Endothelial cell of hepatic sinusoid (primary cell): ENCODE measurements at regions not wholly inside any gene's neighbourhood (a gene's known extent, or its start where the extent isn't known, plus 50 kb on each side); places are given as distances from the start of the nearest gene placed in this dataset.
"Not testable (repeated sequence)": the region's sequence is repeated elsewhere in the genome, so short reads cannot be mapped to it uniquely, and the experiment has no call there.

Experiments used
- in situ Hi-C: cut with HindIII; loops from 2 replicates; pipeline ENCODE4 v1.10.0; 2017; ENCODE audit warnings: low sequenced_read_pairs

- in situ Hi-C loops = no loop called here
Measured at GRCh38 chr15:77944002-77944867, 133.3 kb downstream of the TBC1D2B start.

- in situ Hi-C loops = no loop called here
Measured at GRCh38 chr15:77942611-77943211, 134.8 kb downstream of the TBC1D2B start.

- in situ Hi-C loops = not testable (repeated sequence)
Measured at GRCh38 chr15:77941090-77941827, 136.3 kb downstream of the TBC1D2B start.

GRCh38 chr15:77940381-77940947 is 137.0 kb downstream of the TBC1D2B start:
- in situ Hi-C loops = no loop called here

GRCh38 chr15:77939851-77940250 is 137.7 kb downstream of the TBC1D2B start:
- in situ Hi-C loops = no loop called here

GRCh38 chr15:77939026-77939425 is 138.5 kb downstream of the TBC1D2B start:
- in situ Hi-C loops = not testable (repeated sequence)

GRCh38 chr15:77938546-77938945 is 139.0 kb downstream of the TBC1D2B start:
- in situ Hi-C loops = not testable (repeated sequence)

GRCh38 chr15:77936567-77936966 is 140.9 kb downstream of the TBC1D2B start:
- in situ Hi-C loops = not testable (repeated sequence)

GRCh38 chr15:77934516-77934915 is 143.0 kb downstream of the TBC1D2B start:
- in situ Hi-C loops = not testable (repeated sequence)

- in situ Hi-C loops = not testable (repeated sequence)
Measured at GRCh38 chr15:77930907-77931306, 146.6 kb downstream of the TBC1D2B start.

GRCh38 chr15:77930490-77930889 is 147.0 kb downstream of the TBC1D2B start:
- in situ Hi-C loops = not testable (repeated sequence)

GRCh38 chr15:77926789-77927188 is 150.7 kb downstream of the TBC1D2B start:
- in situ Hi-C loops = not testable (repeated sequence)

- in situ Hi-C loops = not testable (repeated sequence)
Measured at GRCh38 chr15:77926296-77926695, 151.2 kb downstream of the TBC1D2B start.

- in situ Hi-C loops = not testable (repeated sequence)
Measured at GRCh38 chr15:77925101-77925500, 152.4 kb downstream of the TBC1D2B start.

- in situ Hi-C loops = no loop called here
Measured at GRCh38 chr15:77921664-77922063, 155.8 kb downstream of the TBC1D2B start.

- in situ Hi-C loops = not testable (repeated sequence)
Measured at GRCh38 chr15:77916966-77917635, 160.4 kb downstream of the TBC1D2B start.

- in situ Hi-C loops = not testable (repeated sequence)
Measured at GRCh38 chr15:77915961-77916330, 161.6 kb downstream of the TBC1D2B start.

GRCh38 chr15:77915261-77915960 is 162.1 kb downstream of the TBC1D2B start:
- in situ Hi-C loops = no loop called here

- in situ Hi-C loops = not testable (repeated sequence)
Measured at GRCh38 chr15:77914531-77914930, 163.0 kb downstream of the TBC1D2B start.
